ENCODE measurements at regions not wholly inside any gene's neighbourhood (a gene's known extent, or its start where the extent isn't known, plus 50 kb on each side); places are given as distances from the start of the nearest gene placed in this dataset.
A peak's percentile ranks its signal among the peaks of the same experiment; 100 is the strongest.
"Not testable (repeated sequence)": the region's sequence is repeated elsewhere in the genome, so short reads cannot be mapped to it uniquely, and the experiment has no call there.

DNA sequence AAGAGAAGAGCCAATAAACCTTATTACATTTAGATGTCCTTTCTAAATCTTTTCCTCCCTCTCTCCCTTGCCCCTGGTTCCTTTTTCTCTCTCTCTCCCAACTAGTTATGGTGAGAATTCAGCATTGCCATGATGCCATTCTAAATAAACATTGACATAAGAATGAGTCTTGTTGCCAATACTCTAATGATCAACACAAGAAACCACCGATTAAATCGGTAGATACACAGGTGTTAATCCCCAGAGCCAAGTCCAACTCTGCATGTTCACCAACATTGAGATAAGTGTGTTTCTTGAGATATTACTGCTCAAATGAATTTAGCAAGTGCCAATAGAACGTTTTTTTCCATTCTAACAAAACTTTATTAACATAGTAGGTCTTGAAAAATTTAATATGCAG is 412.1 kb downstream of the KCNJ2 start:
- DNase-seq (ENCODE audit: low spot score), result no peak

DNA sequence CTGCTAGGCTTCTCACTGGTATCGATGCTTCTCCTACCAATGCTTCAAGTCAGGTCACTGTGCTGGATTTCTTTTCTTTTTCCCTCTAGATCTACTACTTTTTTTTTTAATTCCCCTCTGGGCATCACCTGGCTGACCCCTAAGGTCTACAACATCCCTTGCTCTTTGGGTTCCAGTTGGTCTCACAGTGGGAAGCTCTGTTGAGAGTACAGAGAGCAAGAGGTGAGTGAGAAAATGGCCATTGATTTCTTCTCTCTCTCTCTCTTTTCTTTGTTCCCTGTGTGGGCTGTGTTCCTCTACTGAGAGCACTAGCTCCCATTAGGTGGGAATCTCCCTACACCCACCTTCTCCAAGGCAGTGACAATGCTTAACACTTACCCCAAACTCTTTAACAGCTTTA is 413.4 kb downstream of the KCNJ2 start:
- DNase-seq (ENCODE audit: low spot score), result no peak

DNA sequence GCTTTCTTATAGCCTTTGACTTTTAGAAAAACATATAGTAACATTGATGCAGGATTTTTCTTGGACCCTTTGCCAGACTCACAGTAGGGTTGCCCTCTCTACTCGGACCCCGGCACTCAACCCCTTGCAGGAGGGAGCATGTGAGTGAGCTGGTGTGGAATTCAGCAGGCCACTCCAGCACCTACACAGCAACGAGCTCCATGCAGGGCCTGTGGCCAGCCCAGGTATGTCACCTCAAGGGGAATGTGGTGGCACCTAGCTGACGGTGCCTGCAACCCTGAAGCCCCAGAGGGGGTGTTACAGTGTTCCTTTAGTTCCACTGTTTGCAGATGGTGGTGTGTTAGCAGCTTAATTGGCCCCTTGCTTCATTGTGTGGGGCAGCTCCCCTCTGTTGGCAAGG is 414.9 kb downstream of the KCNJ2 start:
- DNase-seq (ENCODE audit: low spot score), result no peak

DNA sequence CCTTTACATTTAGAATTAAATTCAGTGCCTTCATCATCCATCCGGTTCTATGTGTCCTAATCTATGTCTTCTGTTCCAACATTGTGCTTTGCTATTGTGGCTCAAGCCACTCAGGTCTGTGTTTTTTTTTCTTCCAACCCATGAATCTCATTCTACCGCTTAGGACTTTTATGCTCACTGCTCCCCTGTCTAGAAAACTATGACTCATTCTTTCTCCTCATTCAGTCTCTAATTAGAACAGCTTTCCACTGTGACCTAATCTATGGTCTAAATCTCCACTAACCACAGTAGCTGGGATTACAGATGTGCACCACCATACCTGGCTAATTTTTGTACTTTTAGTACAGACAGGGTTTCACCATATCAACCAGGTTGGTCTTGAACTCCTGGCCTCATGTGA is 418.7 kb downstream of the KCNJ2 start:
- no peak for DNase-seq (ENCODE audit: low spot score)

DNA sequence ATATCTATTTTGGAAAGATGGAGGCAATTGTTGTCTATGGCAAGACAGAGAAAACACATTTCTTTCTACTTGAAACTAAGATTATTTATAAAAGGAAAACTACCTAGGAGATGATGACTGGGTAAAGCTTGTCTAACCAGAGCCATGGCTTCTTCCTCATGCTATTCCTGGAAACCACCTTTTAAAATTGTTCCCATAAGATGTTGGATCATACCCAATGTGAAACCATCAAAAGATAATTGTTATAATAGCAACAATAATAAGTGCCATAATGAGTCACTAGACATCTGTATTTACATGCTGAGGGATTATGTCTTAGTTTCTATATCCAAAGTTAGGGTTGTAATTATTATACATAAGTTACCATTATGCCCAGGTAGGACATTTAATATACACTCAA is 428.4 kb downstream of the KCNJ2 start:
- no peak for DNase-seq (ENCODE audit: low spot score)

DNA sequence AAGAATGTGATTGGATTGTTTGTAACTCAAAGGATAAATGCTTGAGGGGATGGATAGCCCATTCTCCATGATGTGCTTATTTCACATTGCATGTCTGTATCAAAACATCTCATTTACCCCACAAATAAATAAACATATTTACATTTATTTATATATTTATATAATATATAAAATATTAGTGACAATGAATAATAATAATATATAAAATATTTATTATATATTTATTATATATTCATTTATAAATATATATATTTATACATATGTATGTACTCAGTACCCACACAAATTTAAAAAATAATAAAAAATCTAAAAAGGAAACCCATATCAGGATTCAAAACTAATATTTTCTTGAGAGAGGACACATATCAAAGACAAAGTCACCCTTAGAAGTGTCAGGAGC is 429.9 kb downstream of the KCNJ2 start:
- DNase-seq (ENCODE audit: low spot score), result no peak

DNA sequence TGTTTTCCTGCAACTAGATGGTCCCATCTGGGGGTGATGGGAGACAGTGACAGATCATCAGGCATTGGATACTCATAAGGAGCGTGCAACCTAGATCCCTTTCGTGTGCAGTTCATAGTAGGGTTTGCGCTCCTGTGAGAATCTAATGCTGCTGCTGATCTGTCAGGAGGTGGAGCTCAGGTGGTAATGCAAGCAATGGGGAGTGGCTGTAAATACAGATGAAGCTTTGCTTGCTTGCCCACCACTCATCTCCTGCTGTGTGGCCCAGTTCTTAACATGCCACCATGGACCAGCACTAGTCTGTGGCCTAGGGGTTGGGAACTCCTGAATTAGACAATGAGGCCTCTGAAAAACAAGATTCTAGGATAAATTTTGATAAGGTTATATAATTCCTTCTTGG is 430.6 kb downstream of the KCNJ2 start:
- not testable (repeated sequence) for DNase-seq (ENCODE audit: low spot score)

DNA sequence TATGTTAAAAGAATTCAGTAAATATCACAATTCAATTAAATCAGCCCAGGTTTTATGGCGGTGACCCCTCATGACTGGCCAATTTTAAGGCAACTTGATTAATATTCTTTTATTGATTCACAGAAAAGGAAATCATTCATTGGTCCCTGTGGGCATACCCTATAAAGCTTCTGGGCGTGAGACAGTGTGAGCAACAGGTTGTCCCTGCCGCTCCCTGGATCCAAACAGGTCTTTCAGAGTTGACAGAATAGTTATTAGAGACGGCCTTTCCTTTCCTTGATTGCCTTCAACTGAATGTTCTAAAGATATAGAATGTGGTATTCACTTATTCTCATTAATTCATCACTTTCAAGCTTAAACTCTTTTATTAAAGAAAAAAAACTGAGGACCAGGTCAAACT is 433.9 kb downstream of the KCNJ2 start:
- DNase-seq (ENCODE audit: low spot score), result no peak

DNA sequence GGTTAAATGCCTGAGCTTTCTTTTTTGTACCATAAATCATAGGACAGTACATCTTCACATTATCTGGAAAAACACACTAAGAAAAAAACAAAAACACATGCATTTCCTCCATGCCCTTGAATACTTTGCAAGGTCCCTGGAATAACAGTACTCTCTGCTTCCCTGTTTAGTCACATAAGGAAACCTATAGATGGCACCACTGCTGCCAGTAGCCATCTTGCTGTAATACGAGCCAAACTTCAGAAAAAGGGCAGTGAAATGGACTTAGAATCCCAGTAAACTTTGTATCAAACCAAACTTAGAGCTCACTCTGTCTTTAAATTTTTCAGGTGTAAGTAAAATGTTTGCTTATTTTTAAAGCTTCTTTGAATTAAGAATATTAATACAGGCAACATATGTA is 435.5 kb downstream of the KCNJ2 start:
- DNase-seq (ENCODE audit: low spot score), result no peak

DNA sequence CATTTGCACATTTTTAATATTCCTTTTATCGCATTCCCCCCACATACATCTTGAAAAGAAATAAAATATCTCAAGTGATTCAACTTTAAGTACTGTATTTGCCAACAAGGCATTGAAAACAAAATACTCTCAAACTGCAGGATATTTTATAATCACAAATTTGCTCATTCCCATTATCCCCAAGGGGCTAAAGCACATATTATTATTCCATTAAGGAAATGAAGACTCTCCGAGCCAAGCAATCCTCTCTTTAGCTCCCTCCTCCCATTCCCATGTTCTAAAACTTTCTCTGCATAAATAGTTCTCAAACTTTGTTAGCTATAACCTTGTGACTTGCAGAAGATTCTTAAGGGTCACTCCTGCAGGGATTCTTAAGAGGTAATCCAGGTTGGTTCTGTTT is 436.8 kb downstream of the KCNJ2 start:
- DNase-seq (ENCODE audit: low spot score), result no peak

DNA sequence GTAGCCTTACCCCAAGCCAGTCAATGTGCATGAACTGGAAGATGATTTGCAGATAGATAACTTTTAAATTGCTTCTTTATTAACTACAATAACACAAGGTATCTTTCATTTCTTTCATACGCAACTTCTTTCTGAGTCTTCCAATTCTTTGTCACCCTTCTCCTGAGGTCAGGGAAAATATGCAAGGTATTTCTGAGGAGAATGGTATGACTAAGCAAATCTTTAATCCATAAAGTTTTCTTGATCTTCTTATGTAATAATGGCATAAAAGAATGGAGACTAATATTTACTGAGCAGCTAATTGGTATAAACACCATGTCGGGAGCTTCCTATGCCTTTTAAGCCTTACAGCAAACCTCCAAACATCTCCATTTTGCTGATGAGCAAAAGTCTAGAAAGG is 438.9 kb downstream of the KCNJ2 start:
- DNase-seq (ENCODE audit: low spot score), result no peak

DNA sequence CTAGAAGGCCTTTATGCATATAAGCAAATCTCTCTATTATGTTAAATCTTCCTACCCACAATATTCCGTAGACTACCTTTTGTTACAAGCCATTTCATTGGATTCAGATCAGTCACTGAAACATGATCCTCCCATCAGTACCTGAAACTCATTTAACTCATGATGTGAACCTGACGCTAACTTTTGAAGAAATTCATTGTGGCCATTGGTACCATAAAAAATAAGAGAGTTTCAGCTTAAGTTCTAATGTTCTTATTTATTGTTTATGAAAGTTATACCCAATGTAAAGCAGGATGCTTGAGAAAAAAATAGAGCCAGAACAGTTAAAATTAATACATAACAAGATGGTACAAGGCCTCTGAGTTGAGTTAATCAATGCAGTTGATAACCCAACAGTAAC is 439.6 kb downstream of the KCNJ2 start:
- DNase-seq (ENCODE audit: low spot score), result no peak

DNA sequence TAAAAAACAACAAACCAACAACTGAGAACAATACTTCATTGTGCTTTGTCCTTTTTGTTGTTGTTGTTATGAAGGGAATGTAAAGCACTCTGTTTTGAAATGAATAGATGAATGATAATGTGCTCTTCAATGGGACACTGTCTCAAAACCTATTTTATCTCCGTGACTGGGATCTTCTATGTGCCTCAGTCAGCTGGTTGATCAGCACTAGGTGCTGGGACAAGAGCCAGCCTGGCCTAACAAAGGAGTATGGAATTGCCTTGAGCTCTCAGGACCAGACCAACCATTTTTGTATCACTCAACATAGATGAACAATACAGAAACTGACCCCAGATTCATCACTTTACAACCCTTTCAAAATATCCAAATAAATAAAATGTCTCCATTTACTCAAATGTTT is 440.2 kb downstream of the KCNJ2 start:
- no peak for DNase-seq (ENCODE audit: low spot score)

DNA sequence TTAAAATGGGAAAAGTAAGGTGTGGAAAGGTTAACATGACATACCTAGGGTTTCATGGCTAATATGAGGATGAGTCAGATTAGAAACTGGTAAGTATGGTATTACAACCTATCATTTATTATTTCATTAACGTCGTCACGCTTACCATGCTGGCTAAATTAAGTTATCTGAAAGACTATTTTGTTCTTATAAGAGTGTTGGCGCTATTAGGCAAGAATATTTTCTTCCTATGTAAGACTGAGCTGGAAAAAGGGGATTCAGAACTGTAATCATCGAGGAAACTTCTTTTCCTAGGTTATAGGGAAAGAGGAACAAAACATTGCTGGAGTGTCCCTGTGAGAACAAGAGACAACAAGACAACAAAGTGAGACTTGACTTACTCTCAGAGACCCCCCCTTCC is 440.8 kb downstream of the KCNJ2 start:
- no peak for DNase-seq (ENCODE audit: low spot score)

DNA sequence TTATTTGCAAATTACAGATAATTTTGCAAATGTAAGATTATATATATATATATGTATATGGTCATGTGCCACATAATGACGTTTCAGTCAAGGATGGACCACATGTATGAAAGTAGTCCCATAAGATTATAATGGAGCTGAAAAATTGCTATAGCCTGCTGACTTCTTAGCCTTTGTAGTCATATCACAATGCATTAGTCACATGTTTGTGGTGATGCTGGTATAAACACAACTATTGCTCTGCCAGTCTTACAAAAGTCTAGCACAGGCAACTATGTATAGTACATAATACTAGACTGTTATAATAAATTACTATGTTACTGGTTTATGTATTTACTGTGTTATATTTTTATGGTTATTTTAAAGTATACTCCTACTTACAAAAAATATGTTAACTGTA is 444.3 kb downstream of the KCNJ2 start:
- DNase-seq (ENCODE audit: low spot score), result no peak

DNA sequence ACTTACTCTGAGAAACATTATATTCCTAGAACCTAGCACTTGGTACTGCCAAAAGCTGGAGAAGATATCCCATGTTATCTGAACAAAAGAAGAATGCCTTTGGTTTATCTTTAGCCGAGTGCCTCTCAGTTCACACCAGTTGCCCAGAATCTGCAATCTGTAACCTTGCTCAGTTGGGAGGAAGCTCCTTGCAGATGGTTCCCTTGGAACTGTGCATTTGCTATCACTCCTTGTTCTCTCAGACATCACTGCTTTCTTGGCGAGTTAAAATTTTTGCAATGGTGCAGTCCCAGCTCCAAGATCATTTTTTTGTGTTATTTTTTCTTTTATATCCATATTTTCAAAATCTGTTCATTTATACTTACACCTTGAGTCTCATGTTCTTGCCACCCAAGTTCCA is 446.5 kb downstream of the KCNJ2 start:
- DNase-seq (ENCODE audit: low spot score), result no peak

DNA sequence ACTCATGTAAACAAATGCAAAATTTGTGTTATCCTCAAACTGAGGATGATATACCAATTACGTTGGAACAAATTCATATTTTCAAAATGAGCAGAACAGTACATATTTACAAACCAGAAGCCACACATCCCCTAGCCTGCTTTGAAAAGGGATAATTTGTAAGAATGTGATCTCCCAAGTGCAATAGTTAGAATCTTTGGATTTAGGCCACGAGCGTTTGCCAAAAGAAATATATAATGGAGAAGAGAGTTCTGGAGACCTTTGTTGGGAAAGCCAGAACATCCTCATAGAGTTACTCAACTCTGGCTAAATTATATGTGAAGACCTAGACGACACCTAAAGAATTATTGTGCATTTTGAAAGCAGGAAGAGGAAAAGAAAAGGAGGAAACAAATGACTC is 449.3 kb downstream of the KCNJ2 start:
- no peak for DNase-seq (ENCODE audit: low spot score)

DNA sequence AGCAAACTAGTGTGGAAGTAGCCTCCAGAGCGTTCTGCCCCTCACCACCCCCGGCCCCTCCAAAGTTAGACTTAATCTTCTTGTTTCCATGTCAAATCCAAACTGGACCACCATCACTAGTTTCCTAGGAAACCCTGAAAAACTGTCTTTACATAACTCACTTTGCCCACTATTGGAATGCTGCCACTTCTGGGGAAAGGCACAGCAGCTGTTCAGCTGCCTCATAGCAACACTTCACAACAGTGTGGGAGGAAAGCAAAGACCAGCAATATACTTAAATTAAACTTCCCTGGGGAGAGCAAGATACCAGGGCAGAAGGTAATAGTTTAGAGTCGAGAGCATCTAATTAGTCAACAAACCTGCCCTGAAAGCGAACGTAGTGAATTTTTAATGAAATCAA is 452.2 kb downstream of the KCNJ2 start:
- no peak for DNase-seq (ENCODE audit: low spot score)

DNA sequence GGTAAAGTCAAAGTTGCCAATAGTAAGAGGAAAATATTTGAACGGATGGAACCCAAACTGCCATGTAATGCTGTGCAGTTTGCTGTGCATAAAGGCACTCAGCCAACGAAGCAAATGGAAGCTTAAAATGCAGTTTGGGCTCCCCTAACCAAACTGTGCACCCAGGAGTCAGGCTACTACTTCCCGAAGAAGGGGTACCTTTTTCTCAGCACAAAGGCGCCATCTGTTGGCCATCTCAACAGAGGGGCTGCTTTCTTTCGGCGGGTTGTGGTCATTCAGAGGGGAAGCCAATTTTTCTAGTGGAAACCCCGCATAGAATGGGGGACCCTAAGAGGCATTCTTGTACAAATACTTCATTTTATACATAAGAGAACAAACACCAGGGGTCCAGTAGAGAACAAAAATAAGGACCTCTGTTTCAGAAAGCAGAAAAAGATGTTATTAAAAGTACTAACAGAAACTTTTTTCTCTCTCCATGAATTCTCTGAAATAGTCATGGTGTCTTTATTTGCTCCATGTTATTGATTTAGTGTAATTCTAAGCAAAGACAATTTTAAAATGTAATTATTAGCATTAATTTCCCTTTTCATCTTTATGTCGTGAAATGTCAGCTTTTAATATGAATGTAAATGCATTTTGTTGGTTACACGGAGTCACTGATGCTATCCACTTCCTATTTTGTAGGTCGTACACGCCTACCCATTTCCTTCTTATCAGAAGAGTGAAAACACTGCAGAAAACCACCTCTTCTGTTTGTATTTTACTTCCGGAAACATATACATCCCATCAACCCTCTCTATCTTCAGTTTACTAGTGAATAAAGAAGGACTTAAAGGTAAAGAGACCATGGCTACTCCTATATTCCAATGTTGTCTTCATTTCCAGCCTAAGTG is 453.3 kb downstream of the KCNJ2 start:
- peak; percentile 11 for DNase-seq (ENCODE audit: low spot score)

DNA sequence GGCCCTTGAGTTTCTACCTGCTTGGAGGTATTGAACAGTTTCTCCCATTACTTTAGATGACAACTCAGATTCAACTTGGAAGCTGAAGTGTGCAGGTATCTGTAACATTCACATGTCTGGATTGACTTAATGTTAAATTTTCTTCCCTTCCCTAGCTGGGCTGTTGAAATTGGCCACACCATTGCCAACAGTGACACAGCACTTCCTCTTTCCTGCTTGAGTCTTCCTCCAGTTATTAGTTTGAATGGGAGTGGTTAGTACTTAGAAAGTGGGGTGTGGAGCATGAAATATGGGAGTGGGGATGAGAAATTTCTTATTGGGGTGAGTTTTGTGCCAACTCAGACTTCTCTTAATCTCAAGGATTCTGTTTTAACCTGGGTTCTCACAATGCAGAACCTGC is 454.9 kb downstream of the KCNJ2 start:
- no peak for DNase-seq (ENCODE audit: low spot score)

DNA sequence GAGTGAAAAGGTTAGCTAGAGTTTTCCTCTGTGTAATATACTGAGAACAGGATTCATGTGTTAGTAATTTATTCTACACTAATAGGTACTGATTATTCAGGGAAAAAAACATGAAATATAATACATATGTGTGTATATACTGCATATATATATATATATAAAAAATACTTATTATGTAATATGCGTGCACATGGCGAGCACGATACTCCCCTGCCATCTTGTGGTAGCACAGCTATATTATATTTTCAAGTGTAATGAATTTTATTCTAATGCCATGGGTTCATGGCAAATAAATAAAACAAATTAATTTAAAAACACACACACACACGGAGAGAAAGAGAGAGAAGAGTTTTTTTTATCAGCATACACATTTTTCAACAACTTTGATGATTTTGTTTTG is 460.6 kb downstream of the KCNJ2 start:
- no peak for DNase-seq (ENCODE audit: low spot score)

DNA sequence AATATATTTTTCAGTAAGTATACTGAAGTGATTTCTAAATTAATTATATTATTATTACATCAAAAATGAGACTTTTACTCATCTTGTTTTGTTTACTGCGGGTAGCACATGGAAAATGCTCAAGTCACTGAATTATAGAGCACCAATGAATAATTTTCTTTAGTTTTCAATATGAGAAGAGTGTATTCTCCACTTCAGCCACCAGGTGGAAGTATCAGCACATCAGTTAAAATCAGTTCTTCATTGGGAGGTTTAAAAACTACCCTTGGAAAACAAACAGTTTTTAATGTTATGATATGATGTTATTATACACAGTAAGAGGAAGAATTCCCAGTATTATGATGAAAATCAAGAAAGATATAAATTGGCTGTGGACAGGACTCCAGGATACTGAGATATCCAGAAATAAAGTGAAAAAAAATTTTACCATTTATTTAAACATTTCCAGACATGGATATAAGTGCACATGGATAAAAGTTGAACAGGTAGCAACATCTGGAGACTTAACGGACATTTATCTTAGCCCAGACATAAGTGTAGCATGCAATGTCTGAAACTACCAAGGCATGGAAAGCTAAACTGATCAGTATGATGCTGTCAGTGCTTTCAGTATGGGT is 467.3 kb downstream of the KCNJ2 start:
- DNase-seq (ENCODE audit: low spot score), result no peak

DNA sequence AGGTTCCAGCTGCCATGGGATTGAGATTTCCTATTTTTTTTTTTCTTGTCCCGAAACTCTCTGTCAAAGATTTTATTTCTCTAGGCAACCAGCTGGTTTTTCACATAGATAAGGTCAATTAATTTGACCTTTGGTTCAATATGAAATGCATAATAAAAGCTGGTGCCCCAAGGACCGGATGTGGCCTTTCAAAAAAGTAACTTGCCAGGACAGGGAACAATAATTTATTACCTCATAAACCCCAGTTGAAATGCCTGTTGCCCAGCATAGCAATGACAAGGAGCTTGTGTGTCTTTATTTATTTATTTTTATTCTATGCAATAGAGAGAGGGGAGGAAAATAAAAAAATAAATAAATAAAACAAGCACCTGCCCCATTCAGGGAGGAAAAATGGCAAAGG is 472.7 kb downstream of the KCNJ2 start:
- DNase-seq (ENCODE audit: low spot score), result no peak

DNA sequence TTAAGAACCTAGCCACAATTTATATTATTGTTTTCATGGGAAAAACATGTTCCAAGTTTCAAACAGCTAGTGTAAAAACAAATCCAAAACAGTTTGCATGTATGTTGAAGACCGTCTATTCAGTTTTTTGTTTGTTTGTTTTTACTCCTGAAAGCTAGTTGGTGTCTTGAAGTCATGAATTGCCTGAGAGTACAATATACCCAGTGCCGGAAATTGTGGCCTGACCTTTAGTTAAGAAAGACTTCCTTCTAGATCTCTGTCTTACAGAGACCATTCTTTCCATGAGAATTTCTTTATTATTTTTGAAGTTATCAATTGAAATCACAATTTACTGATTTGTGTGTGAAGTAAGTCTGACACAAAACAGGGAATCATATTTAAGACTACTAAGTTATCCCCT is 474.8 kb downstream of the KCNJ2 start:
- DNase-seq (ENCODE audit: low spot score), result no peak

Measured in HuH-7.5 (cell line).